HL-60/S4 treated with retinoic acid at 250 ng/mL for 4 days and 3 days (cell line): ENCODE measurements at regions not wholly inside any gene's neighbourhood (a gene's known extent, or its start where the extent isn't known, plus 50 kb on each side); places are given as distances from the start of the nearest gene placed in this dataset.

Experiments
- in situ Hi-C: fragments of 300-500 bp; cut with MboI; formaldehyde crosslinking; loops from 2 replicates; pipeline ENCODE4 v1.7.0; 2022; ENCODE audit warnings: low sequenced_read_pairs

- in situ Hi-C loops: no loop called here
These were observed 159.1 kb upstream of the NDN start for GRCh38 chr15:23846218-23846617.

- in situ Hi-C loops: loop anchor here (25.0 kb wide), 1 partner anchor 213 kb away; the partner anchor contains the start of gene MAGEL2
These were observed 163.6 kb upstream of the NDN start for GRCh38 chr15:23850666-23851065.

GRCh38 chr15:23851921-23852320 is 164.8 kb upstream of the NDN start:
- in situ Hi-C loops: loop anchor here (25.0 kb wide), 1 partner anchor 215 kb away; the partner anchor contains the start of gene MAGEL2

GRCh38 chr15:23853286-23853685 is 166.2 kb upstream of the NDN start:
- in situ Hi-C loops: loop anchor here (25.0 kb wide), 1 partner anchor 216 kb away; the partner anchor contains the start of gene MAGEL2

GRCh38 chr15:23854203-23854911 is 167.3 kb upstream of the NDN start:
- in situ Hi-C loops: loop anchor here (25.0 kb wide), 1 partner anchor 217 kb away; the partner anchor contains the start of gene MAGEL2

- in situ Hi-C loops: loop anchor here (25.0 kb wide), 1 partner anchor 218 kb away; the partner anchor contains the start of gene MAGEL2
These were observed 168.0 kb upstream of the NDN start for GRCh38 chr15:23854912-23855659.

GRCh38 chr15:23855947-23856346 is 168.8 kb upstream of the NDN start:
- in situ Hi-C loops: loop anchor here (25.0 kb wide), 1 partner anchor 219 kb away; the partner anchor contains the start of gene MAGEL2

GRCh38 chr15:23857028-23857641 is 170.0 kb upstream of the NDN start:
- in situ Hi-C loops: loop anchor here (25.0 kb wide), 1 partner anchor 220 kb away; the partner anchor contains the start of gene MAGEL2

GRCh38 chr15:23859008-23859407 is 171.9 kb upstream of the NDN start:
- in situ Hi-C loops: loop anchor here (25.0 kb wide), 1 partner anchor 222 kb away; the partner anchor contains the start of gene MAGEL2

GRCh38 chr15:23860290-23861245 is 173.5 kb upstream of the NDN start:
- in situ Hi-C loops: loop anchor here (25.0 kb wide), 1 partner anchor 223 kb away; the partner anchor contains the start of gene MAGEL2

- in situ Hi-C loops: loop anchor here (25.0 kb wide), 1 partner anchor 230 kb away; the partner anchor contains the start of gene MAGEL2
These were observed 179.7 kb upstream of the NDN start for GRCh38 chr15:23866832-23867231.

GRCh38 chr15:23869396-23869795 is 182.3 kb upstream of the NDN start:
- in situ Hi-C loops: loop anchor here (25.0 kb wide), 1 partner anchor 232 kb away; the partner anchor contains the start of gene MAGEL2

GRCh38 chr15:23873613-23874012 is 186.5 kb upstream of the NDN start:
- in situ Hi-C loops: loop anchor here (25.0 kb wide), 1 partner anchor 236 kb away; the partner anchor contains the start of gene MAGEL2

- in situ Hi-C loops: no loop called here
These were observed 190.7 kb upstream of the NDN start for GRCh38 chr15:23877502-23878412.

GRCh38 chr15:23881291-23881690 is 194.2 kb upstream of the NDN start:
- in situ Hi-C loops: no loop called here

- in situ Hi-C loops: no loop called here
These were observed 203.1 kb upstream of the NDN start for GRCh38 chr15:23890218-23890617.

- in situ Hi-C loops: no loop called here
These were observed 210.0 kb upstream of the NDN start for GRCh38 chr15:23897091-23897490.

GRCh38 chr15:23897531-23897930 is 210.4 kb upstream of the NDN start:
- in situ Hi-C loops: no loop called here

- in situ Hi-C loops: no loop called here
These were observed 222.9 kb upstream of the NDN start for GRCh38 chr15:23910030-23910429.
